GM21526 (cell line): ENCODE measurements at regions not wholly inside any gene's neighbourhood (a gene's known extent, or its start where the extent isn't known, plus 50 kb on each side); places are given as distances from the start of the nearest gene placed in this dataset.

ENCODE experiments used
- ATAC-seq: cut with Tn5 transposase; IDR thresholded peaks from one replicate; pipeline ENCODE4 v1.9.1; 2021; ENCODE audit warnings: moderate library complexity; ENCODE audit not compliant: unreplicated experiment, low FRiP score

DNA sequence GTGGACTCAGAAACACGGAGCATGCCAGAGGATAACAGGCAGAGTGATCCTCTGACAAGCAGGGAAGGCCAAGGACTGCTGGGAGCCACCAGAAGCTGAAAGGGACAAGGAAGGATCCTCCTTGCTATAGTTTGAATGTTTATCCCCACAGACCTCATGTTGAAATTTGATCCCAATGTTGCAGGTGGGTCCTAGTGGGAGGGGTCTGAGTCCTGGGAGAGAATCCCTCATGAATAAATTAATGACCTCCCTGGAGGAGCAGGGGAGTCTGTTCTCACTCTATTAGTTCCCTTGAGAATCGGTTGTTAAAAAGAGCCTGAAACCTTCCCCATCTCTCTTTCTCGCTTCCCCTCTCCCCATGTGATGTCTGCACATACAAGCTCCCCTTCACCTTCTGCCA lies 124.4 kb downstream of the FBXO15 start:
- no peak for ATAC-seq

DNA sequence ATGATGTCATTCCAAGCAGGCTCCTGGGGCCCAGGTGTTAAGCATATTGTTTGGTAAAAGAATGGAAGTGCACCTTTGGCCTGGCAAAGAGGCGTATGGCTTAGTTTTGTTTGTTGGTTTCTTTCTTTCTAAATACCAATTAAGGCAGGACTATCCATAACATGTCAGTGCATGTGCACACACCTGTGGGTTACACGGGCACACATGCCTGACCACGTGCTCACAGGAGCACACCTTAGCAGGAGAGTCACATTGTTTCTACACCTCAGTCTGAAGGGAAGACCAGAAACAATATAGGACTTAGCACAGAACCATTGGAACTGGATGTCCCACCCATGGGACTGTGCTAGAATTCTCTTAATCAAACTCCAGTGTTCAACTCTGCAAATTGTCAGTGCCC lies 127.8 kb downstream of the FBXO15 start:
- ATAC-seq = no peak

DNA sequence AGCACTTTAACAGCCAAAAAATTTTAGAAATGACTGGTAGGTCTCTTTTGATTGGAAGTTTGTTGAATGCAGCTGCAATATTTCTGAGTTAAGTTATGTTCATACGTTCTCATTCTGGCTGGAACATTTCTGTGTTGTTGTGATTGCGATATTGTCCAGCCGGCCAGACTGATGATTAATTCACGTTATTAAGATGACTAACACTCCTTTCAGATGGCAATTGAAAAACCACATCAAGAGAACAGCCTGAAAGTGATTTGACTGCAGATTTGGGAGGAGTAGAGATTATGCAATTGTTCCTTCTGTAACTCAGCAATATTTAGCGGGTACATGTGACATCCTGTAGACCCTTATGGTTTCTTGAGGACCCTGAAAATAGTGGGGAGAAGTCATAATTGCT lies 133.7 kb downstream of the FBXO15 start:
- no peak for ATAC-seq

DNA sequence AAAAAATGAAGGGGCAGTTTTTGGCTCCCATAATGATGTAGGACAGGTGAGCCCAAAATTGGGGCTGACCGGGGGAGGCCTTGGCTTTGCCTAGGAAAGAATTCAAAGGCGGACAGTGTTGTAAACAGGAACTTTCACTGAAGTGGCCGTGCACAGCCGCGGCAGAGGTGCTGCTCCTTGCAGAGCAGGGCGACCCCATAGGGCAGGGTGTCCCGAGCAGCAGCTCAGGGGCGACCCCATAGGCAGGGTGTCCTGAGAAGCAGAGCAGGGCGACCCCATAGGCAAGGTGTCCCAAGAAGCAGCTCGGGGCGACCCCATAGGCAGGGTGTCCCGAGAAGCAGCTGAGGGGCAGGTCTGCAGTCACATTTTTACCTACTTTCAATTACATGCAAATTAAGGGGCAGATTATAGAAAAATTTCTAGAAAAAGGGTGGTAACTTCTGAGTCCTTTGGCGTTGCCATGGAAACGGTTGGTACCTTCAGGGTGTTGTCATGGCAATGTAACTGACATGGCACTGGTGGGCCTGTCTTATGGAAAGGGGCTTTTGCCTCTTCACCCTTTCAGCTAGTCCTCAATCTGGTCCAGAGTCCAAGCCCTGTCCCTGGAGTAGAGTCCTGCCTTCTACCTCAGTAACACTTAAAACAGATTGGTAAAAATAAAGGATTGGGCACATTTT lies 134.5 kb downstream of the FBXO15 start:
- ATAC-seq = no peak

DNA sequence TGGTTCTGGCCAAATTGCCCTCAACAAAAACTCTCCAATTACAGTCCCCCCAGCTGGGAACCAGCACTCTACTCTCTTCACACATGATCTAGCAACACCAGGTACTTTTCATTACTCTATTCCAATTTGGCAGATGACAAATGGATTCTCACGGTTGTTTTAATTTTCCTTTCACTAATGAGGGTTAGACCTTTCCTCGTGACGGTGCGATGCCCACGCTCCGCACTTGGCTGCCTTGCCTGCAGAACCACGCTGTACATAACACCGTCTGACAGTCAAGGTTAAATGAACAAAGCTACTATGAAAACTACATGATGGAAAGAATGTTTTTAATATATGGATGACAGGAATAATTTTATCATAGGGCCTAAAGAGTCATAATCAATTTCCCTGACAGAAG lies 141.5 kb downstream of the FBXO15 start:
- no peak for ATAC-seq

DNA sequence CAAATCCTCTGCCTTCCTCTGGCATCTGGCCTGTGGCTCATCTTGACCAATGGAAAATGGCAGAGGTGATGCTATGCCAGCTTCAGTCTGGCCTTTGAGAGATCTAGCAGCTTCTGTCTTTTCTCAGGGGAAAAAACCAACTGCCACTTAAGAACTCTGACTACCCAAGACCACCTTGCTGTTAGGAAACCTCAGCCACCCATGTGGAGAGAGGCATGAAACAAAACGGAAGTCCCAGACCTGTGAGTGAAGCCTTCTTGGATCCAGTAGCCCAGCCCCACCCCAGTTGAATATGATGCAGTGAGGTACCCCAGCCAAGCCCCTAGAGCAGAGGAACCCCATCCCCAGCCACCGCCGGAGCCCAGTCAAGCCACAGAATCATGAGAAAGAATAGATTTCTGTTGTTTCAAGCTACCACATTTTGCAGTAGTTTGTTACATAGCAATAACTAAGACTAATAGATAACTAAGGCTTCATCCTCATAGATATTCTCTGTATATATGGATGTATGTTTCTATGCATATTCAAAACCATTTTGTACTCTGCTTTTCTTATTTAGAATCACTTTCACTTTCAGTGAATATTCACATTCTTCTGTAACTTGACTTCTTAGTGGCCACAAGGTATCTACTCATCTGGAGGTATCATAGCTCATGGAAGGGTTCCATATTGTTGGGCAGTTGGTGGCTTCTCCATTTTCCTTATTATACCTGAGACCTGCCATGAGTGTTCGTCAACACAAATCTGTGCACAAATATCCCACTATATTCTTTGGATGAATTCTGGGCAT lies 142.1 kb downstream of the FBXO15 start:
- no peak for ATAC-seq

DNA sequence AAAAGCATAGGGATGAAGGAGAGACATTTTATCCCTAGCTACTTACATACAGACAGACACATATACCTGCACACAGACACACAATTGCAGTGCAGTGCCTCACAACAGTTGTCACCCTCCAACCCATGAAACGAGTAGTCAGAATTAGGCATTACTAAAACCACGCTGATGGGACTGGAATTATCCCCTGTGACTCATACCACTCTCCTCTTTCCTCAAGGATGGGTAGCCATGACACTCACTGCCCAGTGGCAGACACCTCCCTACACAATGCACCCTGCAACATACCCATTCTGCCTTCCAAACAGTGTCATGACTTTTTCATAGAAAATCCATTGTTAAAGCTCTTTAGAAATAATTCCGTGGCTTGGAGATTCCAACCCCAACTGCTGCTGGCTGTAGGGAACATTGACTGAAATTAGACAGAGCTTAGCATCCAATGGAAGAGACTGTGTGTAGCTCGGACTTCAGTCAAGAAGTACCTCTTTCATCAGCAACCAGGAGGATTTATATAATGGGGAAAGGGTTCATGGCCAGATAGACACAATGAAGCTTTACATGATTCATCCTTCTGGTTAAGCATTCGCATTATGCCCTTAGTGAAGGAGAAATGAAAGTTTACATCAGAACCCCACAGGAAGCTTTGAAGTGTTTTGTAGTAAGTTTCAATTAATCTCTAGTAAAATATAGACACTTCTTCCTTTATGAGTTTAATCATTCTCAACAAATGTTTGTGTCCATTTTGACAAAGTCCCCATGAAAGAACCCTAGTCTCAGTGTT lies 155.2 kb downstream of the FBXO15 start:
- no peak for ATAC-seq

DNA sequence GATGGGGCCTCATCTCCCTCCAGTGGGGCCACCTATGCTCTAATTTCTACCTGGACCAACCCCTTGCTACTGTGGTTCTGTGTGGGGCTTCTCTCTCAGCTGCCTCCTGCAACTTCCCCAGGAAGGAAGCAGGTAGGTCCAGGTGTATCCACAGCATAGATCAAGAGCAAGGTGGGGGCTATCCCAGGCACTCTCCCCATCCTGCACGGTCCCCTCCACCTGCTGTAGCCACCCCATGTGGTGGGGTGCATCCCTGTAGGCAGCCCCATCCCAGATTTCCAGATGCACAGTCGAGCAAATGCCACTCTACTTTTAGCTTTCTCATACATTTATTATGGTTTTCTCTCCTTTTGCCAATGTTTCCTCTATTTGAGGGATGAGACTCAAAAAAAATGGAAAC lies 156.1 kb downstream of the FBXO15 start:
- no peak for ATAC-seq

DNA sequence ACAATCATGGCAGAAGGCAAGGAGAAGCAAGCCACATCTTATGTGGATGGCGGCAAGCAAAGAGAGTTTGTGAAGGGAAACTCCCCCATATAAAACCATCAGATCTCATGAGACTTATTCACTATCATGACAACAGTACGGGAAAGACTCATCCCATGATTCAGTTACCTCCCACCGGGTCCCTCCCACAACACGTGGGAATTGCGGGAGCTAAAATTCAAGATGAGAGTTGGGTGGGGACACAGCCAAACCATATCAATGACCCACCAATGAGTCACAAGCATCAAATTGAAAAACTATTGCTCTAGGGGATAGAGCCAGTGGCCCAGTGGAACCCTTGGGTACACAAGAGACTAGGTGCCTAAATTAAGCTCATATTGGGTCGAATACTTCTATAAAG lies 157.4 kb downstream of the FBXO15 start:
- ATAC-seq = no peak

DNA sequence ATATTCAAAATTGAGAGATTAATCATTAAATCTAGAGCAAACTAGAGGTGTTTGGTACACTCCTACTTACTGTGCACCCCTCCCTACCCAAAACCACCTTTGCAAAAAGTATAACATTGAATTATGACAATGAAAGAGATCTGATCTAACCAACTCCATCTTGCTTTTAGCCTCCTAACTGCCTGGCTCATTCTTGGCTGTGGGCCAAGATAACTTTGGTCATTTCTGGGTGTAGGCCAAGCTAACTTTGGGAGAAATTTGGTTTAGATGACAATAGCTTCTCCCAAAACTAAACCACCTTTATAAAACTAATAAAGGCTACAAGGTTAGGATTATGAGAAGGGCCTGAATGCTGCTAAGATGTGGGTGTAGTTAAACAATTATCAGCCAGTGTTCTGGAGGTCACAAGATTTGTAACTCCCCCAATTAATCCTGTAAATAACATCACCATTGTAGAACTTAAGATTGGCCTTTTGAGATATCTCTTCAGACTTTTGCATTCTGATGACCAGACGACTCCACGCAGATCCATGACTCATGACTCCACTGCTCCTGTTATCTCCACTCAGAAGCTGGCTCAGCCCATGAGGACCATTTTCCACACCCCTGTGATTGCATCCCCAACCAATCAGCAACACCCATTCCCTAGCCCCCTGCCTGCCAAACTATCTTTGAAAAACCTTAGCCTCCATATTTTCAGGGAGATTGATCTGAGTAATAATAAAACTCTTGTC lies 160.2 kb downstream of the FBXO15 start:
- ATAC-seq = no peak

DNA sequence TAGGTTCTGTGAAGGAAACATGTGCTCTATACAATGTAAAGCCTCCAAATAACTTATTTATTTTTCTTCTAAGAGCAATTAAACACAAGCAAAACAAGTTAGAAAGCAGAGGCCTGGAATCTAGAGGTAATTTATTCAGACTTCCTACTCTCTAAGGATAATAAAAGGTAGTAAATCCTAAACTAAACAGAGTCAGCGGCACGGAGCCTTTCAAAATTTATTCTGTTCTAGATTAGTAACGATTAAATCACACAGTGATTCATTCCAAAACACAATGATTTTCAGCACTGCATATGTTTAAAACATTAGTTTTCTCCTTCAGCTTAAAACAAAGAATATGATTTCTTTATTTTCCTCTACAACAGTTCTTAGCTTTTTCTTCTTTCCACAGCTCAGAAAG lies 160.9 kb downstream of the FBXO15 start:
- no peak for ATAC-seq

DNA sequence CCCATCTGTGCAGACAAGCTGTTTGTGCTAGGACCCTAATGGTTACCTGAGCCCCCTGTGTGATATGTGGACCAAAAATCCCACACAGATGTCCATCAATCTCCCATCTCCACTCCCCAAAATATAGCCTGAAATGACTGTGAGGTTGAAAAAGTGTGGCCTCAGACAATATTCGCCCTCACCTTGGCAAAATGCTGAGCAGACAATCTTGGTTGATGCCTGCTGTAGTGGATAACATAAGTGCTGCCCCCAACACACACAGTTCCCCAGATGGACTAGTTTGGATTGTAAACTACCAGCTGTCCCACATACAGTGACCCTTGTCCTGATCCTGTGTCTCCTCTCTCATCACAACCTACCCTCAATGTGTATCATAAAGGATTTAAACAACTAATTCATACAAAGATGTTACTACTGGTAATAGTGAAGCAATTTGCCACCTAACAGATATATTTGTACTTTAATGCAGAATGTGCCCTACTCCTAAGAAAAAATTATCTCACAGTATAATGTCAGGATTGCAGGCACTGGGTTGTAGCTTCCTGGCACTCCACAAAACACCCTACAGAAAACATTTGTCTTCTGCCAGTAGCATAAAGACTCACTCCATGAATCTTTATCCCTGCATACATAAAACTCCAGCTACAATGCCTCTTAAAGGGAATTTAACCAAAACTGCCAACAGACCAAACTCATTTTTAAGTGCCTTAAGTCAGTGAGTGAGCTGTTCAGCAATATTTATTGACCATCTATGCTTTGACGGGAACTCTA lies 161.6 kb downstream of the FBXO15 start:
- no peak for ATAC-seq

DNA sequence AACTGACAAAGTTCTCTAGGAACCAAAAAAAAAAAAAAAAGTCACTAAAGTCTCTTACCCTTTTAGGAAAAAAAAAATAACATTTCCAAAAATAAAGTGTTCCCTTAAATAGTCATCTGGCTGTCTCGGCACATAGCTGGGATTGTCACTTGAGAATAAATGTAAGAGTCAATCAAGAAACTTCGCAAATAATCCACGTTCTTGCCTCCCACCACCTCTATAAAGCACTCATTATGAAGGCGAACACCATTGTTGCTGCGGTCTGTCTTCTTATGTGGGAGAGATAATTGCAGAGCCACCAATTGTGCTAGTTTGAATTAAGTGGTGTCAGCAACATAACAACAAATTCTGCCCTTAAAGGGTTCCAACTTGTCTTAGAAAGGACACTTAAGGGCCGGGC lies 163.7 kb downstream of the FBXO15 start:
- ATAC-seq = no peak

DNA sequence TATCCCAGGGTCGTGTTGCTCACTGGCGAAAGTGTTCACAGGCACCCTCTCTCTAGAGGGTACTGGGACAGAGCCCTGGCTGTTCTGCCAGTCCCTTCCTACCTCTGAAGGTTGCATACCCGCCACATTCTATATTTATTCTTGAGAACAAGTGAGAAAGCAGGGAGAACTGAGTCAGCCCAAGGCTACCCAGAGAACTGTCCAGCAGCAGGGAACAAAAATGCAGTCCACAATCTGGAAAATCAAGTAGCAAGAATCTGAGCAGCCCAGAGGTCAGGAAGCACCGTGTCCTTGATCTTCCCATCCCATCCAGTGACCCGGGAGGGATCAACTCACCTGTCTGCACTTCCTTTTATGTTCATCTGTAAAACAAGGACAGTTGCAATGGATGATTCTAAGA lies 164.1 kb downstream of the FBXO15 start:
- ATAC-seq = no peak

DNA sequence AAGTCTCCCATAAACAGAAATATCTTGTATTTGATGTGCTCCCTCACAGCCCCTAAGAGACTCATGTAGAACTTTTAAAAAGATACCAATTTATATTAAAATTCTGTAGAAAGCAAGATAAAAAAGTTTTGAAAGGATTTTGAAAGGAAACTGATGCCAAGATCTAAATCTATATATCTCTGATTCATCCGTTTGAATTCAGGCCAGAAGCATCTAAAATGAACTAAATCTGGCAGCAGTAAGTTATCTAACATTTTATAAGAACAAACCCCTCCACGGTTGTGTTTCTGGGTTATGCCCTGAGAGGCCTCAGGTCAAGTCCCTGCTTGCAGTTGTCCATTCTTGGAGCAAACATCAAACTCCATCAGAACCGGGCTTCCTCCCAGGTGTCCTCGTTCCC lies 165.8 kb downstream of the FBXO15 start:
- ATAC-seq = no peak

DNA sequence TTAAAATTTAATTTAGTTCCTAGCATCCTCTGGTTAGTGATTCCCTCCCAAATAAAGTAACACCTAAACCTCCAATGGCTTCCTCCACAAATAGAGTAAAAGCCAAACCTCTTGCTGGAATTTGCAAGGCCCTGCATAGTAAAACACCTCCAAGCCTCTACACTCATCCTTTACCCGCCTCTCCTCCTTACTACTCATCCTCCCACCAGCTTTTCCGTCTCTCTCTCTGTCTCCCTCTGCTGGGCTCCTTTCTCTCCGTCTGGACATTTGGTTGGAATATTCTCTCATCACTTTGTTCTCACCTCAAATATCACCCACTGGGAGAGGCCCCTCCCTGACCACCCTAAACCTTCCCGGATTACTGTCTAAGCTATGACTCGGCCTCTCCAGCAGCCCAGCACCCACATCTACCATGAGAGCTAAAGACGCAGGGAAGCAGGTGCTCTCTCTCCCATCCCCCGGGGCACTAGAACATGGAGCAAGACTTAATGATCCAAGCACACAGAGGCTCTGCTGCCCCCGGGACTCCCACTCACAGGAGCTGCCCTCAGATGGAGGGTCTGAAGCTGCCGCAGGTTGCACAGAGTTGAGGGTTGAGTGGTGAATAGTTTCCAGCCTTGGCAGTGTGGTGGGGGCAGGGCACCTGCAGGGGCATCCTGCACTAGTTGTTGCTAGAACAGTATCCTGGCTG lies 167.2 kb downstream of the FBXO15 start:
- no peak for ATAC-seq

DNA sequence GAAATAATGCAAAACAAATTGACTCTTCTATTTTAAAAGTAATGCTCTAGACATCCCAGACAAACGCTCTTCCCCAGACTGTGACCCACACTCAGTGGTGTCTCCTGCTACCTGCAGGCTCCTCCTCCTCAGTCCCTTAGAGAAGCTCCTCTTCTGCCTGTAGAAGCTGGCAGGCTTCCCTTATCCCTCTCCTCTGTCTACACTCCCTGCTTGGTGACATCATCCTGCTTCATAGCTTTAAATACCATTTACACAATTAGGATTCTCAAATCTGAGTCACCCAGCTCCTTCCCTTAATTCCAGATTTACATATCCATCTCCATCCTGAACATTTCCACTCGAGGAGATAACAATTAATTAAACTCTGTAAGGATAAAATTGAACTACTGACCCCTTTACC lies 167.9 kb downstream of the FBXO15 start:
- ATAC-seq = no peak

DNA sequence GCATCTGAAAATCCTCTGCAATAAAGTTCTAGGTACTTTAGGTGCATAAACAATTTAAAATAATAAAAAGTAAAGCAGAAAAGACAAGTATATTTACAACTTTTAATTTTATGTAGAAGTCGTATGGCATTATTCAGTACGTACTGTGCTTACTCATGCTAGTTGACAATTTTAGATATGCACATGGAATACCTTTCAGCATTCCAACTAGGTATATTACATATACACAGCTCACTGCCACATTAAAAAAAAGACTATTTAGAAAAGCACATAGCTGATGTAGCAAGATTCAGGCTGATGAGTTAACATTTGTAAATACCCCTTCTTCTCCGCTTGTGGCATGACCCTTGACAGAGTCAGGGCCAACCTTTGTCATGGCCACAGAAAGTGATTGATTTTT lies 171.2 kb downstream of the FBXO15 start:
- no peak for ATAC-seq

DNA sequence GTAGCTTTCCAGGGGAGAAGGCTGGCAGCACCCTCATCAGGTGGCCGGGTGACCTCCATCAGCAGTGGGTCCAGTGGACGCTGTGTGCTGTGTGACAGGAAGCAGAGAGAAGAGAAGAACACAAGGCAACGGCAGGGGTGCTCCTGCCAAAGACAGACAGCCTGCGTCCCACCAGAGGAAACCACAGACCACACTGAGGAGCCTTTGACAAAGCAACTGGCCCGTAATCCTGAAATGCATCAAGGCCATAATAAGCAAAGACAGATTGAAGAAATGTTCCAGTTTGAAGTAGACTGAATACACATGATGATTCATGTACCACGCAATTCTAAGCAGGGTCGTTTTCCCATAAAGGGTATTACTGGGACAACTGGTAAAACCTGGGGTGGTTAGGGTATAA lies 172.4 kb downstream of the FBXO15 start:
- ATAC-seq = no peak

DNA sequence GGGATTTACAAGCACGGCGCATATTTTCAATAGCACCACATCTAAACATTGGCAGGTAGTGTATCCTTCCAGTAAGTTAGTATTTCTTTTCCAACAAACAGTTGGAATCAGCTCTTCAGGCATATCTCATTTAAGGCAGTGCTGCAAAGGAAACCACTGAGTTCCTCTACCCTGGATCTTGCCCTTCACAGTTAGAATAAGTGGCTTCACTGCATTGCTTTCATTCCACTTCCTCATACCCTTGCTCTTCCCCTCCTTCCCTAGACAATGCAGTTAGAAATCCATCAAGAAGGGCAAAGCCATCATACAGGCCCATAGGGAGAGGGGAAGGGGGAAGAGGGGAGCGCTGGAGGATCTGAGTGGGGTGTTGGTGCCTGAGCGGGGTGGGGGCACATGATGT lies 173.7 kb downstream of the FBXO15 start:
- no peak for ATAC-seq
